ENCODE measurements at regions not wholly inside any gene's neighbourhood (a gene's known extent, or its start where the extent isn't known, plus 50 kb on each side); places are given as distances from the start of the nearest gene placed in this dataset.

- Histone ChIP-seq H3K27me3 (ENCODE audit: control insufficient read depth in 2 of 2, insufficient read depth in 2 of 2, low read length in 2 of 2) (no peaks in the 10 kb centered on the region), H3K79me2 (ENCODE audit: control insufficient read depth, insufficient read depth, low read length) (no peaks in the 10 kb centered on the region), H2AFZ (ENCODE audit: low read depth, low read length) (no peak overlapping the region), H3K9me3 (replicated peaks; ENCODE audit: control insufficient read depth, insufficient read depth, low read length) (no peaks in the 10 kb centered on the region), H3K9ac (replicated peaks; ENCODE audit: extremely low read depth, insufficient read depth, low read length) (no peak overlapping the region), H3K4me1 (ENCODE audit: control insufficient read depth, extremely low read depth, insufficient read depth, low read length) (no peaks in the 10 kb centered on the region), H3K4me3 (replicated peaks in 1 of 3; ENCODE audit: insufficient read depth in 1 of 3, low read depth in 1 of 3, low read length in 3 of 3) (no peak overlapping the region), H4K20me1 (replicated peaks; ENCODE audit: control insufficient read depth, extremely low read depth, insufficient read depth, low read length) (no peaks in the 10 kb centered on the region), H3K4me2 (ENCODE audit: insufficient read depth, low read length) (no peak overlapping the region), H3K36me3 (ENCODE audit: control insufficient read depth in 2 of 2, extremely low read depth in 1 of 2, insufficient read depth in 2 of 2, low read length in 2 of 2) (no peaks in the 10 kb centered on the region), H3K9me1 (replicated peaks; ENCODE audit: control insufficient read depth, extremely low read depth, insufficient read depth, low read length) (no peaks in the 10 kb centered on the region), H3K27ac (ENCODE audit: insufficient read depth, low read depth, low read length) (no peak overlapping the region)
- DNase-seq (ENCODE audit: low read depth, low spot score) (no peak), FAIRE-seq (no peak)
- ChIA-PET POLR2A (no interaction called here), CTCF (no interaction called here)
- dilution Hi-C loops (cut with MboI; ENCODE audit: extremely low pct_ligation_motif_present, low sequenced_read_pairs): no loop called here
- BruUV-seq (replicated peaks): no TSS peak
- TF ChIP-seq MAX (IDR thresholded peaks at IDR 0.05; ENCODE audit: insufficient read depth, insufficient read length) (no peak), POLR2A (IDR thresholded peaks at IDR 0.05; ENCODE audit: low read depth, low read length) (no peak), GATA2 (IDR thresholded peaks at IDR 0.05; ENCODE audit: insufficient read depth, insufficient read length, low read depth, low read length) (no peak), FOS (IDR thresholded peaks at IDR 0.05; ENCODE audit: borderline replicate concordance, insufficient read depth, low read length) (no peak), POLR2AphosphoS5 (IDR thresholded peaks at IDR 0.05; ENCODE audit: insufficient read depth, low read depth, low read length) (no peak), JUN (IDR thresholded peaks at IDR 0.05; ENCODE audit: borderline replicate concordance, insufficient read depth, insufficient read length, low read depth) (no peak), EZH2 (IDR thresholded peaks at IDR 0.05; ENCODE audit: borderline replicate concordance, low read depth, low read length, severe bottlenecking) (no peak), MYC (IDR thresholded peaks at IDR 0.05; ENCODE audit: low read depth, low read length) (no peak)
- TF ChIP-seq, protein P1, sequence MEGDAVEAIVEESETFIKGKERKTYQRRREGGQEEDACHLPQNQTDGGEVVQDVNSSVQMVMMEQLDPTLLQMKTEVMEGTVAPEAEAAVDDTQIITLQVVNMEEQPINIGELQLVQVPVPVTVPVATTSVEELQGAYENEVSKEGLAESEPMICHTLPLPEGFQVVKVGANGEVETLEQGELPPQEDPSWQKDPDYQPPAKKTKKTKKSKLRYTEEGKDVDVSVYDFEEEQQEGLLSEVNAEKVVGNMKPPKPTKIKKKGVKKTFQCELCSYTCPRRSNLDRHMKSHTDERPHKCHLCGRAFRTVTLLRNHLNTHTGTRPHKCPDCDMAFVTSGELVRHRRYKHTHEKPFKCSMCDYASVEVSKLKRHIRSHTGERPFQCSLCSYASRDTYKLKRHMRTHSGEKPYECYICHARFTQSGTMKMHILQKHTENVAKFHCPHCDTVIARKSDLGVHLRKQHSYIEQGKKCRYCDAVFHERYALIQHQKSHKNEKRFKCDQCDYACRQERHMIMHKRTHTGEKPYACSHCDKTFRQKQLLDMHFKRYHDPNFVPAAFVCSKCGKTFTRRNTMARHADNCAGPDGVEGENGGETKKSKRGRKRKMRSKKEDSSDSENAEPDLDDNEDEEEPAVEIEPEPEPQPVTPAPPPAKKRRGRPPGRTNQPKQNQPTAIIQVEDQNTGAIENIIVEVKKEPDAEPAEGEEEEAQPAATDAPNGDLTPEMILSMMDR (IDR thresholded peaks at IDR 0.05; ENCODE audit: extremely low read depth in 1 of 2, insufficient read depth in 1 of 2, low read depth in 1 of 2, low read length in 2 of 2): no peak
- intact Hi-C loops (cut with micrococcal nuclease): no loop called here
Measured at GRCh38 chr2:128619471-128620325, 301.0 kb upstream of the HS6ST1 start.
